ENCODE measurements at regions not wholly inside any gene's neighbourhood (a gene's known extent, or its start where the extent isn't known, plus 50 kb on each side); places are given as distances from the start of the nearest gene placed in this dataset.

GRCh38 chr2:226551522-226552250 lies 247.9 kb downstream of the IRS1 start:
- intact Hi-C loops (cut with DNase I) = no loop called here
- no peak overlapping the region for H3K27ac ChIP-seq
- no peak overlapping the region for H3K9ac ChIP-seq (ENCODE audit: low read depth in 2 of 2, low read length in 2 of 2)
- H3K4me1 ChIP-seq = no peaks in the 10 kb centered on the region
- no peaks in the 10 kb centered on the region for H3K36me3 ChIP-seq
- no peaks in the 10 kb centered on the region for H3K27me3 ChIP-seq
- DNase-seq = no peak
- TF ChIP-seq, protein P1, sequence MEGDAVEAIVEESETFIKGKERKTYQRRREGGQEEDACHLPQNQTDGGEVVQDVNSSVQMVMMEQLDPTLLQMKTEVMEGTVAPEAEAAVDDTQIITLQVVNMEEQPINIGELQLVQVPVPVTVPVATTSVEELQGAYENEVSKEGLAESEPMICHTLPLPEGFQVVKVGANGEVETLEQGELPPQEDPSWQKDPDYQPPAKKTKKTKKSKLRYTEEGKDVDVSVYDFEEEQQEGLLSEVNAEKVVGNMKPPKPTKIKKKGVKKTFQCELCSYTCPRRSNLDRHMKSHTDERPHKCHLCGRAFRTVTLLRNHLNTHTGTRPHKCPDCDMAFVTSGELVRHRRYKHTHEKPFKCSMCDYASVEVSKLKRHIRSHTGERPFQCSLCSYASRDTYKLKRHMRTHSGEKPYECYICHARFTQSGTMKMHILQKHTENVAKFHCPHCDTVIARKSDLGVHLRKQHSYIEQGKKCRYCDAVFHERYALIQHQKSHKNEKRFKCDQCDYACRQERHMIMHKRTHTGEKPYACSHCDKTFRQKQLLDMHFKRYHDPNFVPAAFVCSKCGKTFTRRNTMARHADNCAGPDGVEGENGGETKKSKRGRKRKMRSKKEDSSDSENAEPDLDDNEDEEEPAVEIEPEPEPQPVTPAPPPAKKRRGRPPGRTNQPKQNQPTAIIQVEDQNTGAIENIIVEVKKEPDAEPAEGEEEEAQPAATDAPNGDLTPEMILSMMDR (IDR thresholded peaks at IDR 0.05) = no peak
- H3K9me3 ChIP-seq = no peaks in the 10 kb centered on the region
- no peak overlapping the region for H3K4me3 ChIP-seq

DNA sequence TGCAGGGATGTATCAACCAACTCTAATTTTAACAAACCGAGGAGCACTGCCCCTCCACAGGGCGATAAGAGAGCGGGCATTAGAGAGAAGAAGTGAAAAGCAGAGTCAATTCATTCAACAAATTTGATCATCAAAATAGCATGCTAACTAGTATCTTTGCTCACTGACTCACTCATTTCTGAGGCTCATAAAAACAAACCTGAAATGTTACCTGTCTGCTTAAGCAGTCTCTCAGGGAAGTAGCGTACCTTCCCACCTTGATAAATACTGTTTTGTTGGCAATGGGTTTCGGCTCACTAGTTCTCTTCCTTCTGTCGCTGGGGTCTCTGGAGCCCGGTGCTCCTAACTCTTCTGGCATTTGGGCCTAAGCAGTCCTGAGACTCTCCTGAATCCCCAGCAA lies 248.8 kb downstream of the IRS1 start:
- H3K4me1 ChIP-seq = no peaks in the 10 kb centered on the region
- no peaks in the 10 kb centered on the region for H3K27me3 ChIP-seq
- H3K9me3 ChIP-seq = no peaks in the 10 kb centered on the region
- TF ChIP-seq, protein P1 (IDR thresholded peaks at IDR 0.05) = no peak
- H3K36me3 ChIP-seq = no peaks in the 10 kb centered on the region
- intact Hi-C loops (cut with DNase I) = no loop called here
- no peak overlapping the region for H3K4me3 ChIP-seq
- H3K27ac ChIP-seq = no peak overlapping the region
- no peak for DNase-seq
- no peak overlapping the region for H3K9ac ChIP-seq (ENCODE audit: low read depth in 2 of 2, low read length in 2 of 2)

GRCh38 chr2:226548732-226549131 lies 250.9 kb downstream of the IRS1 start:
- intact Hi-C loops (cut with DNase I) = no loop called here
- no peak overlapping the region for H3K4me3 ChIP-seq
- TF ChIP-seq, protein P1 (IDR thresholded peaks at IDR 0.05) = no peak
- no peak for DNase-seq
- no peak overlapping the region for H3K9ac ChIP-seq (ENCODE audit: low read depth in 2 of 2, low read length in 2 of 2)
- H3K27me3 ChIP-seq = no peaks in the 10 kb centered on the region
- no peaks in the 10 kb centered on the region for H3K9me3 ChIP-seq
- no peak overlapping the region for H3K27ac ChIP-seq
- no peaks in the 10 kb centered on the region for H3K4me1 ChIP-seq
- H3K36me3 ChIP-seq = no peaks in the 10 kb centered on the region

- H3K9ac ChIP-seq (ENCODE audit: low read depth in 2 of 2, low read length in 2 of 2) = no peak overlapping the region
Observed at GRCh38 chr2:226544596-226545210, 254.9 kb downstream of the IRS1 start.

GRCh38 chr2:226540204-226540994 lies 259.2 kb downstream of the IRS1 start:
- DNase-seq = no peak
- Histone ChIP-seq H3K9me3 (no peaks in the 10 kb centered on the region), H3K27ac (no peak overlapping the region), H3K4me3 (no peak overlapping the region), H3K36me3 (no peaks in the 10 kb centered on the region), H3K4me1 (no peaks in the 10 kb centered on the region), H3K9ac (ENCODE audit: low read depth in 2 of 2, low read length in 2 of 2) (no peak overlapping the region), H3K27me3 (no peaks in the 10 kb centered on the region)
- intact Hi-C loops (cut with DNase I) = no loop called here
- TF ChIP-seq, protein P1 (IDR thresholded peaks at IDR 0.05) = no peak

More at GRCh38 chr2:226544596-226545210, 254.9 kb downstream of the IRS1 start:
- H3K4me1 ChIP-seq = no peaks in the 10 kb centered on the region
- TF ChIP-seq, protein P1 (IDR thresholded peaks at IDR 0.05) = no peak
- no peaks in the 10 kb centered on the region for H3K27me3 ChIP-seq
- H3K36me3 ChIP-seq = no peaks in the 10 kb centered on the region
- no peak overlapping the region for H3K4me3 ChIP-seq
- no peak overlapping the region for H3K27ac ChIP-seq
- H3K9me3 ChIP-seq = no peaks in the 10 kb centered on the region
- intact Hi-C loops (cut with DNase I) = no loop called here
- no peak for DNase-seq
